ENCODE measurements at regions not wholly inside any gene's neighbourhood (a gene's known extent, or its start where the extent isn't known, plus 50 kb on each side); places are given as distances from the start of the nearest gene placed in this dataset.
A peak's percentile ranks its signal among the peaks of the same experiment; 100 is the strongest.

DNA sequence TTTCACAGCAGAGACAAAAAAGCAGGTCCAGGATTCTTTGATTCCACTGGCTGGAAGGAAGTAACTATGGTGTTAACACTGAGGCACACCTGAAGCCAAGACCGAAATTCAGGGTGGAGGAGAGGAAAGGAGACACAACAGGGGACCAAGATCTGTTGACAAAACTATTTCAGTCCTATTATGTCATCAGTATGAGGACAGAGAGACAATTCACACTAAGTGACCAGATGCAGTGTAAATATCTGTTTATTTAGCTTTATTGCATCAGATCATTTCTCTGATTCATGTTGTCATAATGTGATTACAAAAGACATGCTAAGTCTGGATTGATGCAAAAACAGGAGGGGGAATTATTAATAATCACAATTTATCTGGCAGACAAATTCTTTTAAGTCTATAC is 118.8 kb downstream of the SIPA1L2 start:
- TF ChIP-seq, protein P1, sequence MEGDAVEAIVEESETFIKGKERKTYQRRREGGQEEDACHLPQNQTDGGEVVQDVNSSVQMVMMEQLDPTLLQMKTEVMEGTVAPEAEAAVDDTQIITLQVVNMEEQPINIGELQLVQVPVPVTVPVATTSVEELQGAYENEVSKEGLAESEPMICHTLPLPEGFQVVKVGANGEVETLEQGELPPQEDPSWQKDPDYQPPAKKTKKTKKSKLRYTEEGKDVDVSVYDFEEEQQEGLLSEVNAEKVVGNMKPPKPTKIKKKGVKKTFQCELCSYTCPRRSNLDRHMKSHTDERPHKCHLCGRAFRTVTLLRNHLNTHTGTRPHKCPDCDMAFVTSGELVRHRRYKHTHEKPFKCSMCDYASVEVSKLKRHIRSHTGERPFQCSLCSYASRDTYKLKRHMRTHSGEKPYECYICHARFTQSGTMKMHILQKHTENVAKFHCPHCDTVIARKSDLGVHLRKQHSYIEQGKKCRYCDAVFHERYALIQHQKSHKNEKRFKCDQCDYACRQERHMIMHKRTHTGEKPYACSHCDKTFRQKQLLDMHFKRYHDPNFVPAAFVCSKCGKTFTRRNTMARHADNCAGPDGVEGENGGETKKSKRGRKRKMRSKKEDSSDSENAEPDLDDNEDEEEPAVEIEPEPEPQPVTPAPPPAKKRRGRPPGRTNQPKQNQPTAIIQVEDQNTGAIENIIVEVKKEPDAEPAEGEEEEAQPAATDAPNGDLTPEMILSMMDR (IDR thresholded peaks at IDR 0.05; ENCODE audit: low read depth, low read length), result no peak
- Histone ChIP-seq H3K27me3 (no peaks in the 10 kb centered on the region), H3K9me3 (no peaks in the 10 kb centered on the region), H3K4me3 (ENCODE audit: low read depth, low read length) (no peak overlapping the region), H3K4me1 (peaks cover under 1% of the 10 kb centered on the region), H3K36me3 (no peaks in the 10 kb centered on the region)
- DNase-seq, result no peak

DNA sequence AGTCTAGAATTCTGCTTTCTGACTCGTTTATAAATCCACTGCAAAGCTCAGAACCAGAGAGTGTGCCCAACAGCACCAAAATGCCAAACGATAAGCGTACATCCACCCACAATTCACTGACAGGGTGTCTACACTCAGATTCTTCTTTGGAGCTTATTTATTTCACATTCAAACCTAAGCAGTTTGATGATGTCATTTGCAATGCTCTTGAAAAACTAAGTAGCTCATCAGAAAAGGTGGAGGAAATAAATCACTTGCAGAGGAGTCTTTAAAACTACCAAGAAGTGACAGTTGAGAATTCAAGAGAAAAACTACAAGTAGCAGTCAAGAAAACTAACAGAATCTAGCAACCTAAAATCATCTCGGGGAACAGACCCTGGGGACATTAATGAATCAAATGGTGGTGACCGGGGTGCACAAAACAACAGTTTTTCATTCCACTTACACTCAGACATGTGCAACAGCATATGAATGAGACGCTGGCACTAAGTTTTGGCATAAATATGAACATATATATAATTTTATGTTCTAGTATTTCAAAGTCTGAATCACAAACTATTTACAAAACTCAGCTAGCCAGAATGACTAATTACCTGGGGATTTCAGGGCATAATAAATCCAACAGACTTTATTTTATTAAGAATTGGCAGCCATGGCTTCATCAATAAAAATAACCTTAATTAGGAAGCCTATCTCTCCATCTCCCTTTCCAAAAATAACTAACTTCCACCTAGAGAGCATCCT is 119.4 kb downstream of the SIPA1L2 start:
- no peak overlapping the region for H3K4me3 ChIP-seq (ENCODE audit: low read depth, low read length)
- H3K4me1 ChIP-seq, result no peaks in the 10 kb centered on the region
- DNase-seq, result no peak
- no peaks in the 10 kb centered on the region for H3K27me3 ChIP-seq
- TF ChIP-seq, protein P1 (IDR thresholded peaks at IDR 0.05; ENCODE audit: low read depth, low read length), result no peak
- H3K36me3 ChIP-seq, result no peaks in the 10 kb centered on the region
- no peaks in the 10 kb centered on the region for H3K9me3 ChIP-seq

DNA sequence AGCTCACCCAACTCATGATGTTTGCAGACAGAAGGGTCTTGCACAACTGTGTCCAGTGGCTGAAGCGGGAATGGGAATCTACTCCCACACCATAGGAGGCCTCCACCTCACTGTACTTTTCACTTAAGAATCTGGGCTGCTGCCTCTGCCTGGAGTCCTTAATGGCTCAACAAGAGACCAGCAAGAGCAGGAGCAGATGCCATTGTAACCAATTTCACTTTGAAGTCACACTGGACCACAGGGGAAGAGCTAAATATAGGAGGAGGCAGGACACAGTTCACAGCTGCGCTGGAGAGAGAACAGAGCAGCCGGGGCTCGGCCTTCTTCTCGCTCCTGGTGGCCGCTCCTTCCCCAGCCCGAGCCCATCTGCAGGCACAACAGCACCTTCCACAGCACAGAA is 120.4 kb downstream of the SIPA1L2 start:
- DNase-seq, result no peak
- Histone ChIP-seq H3K36me3 (no peaks in the 10 kb centered on the region), H3K4me1 (no peaks in the 10 kb centered on the region), H3K4me3 (ENCODE audit: low read depth, low read length) (no peak overlapping the region), H3K27me3 (no peaks in the 10 kb centered on the region), H3K9me3 (no peaks in the 10 kb centered on the region)
- TF ChIP-seq, protein P1 (IDR thresholded peaks at IDR 0.05; ENCODE audit: low read depth, low read length), result no peak

DNA sequence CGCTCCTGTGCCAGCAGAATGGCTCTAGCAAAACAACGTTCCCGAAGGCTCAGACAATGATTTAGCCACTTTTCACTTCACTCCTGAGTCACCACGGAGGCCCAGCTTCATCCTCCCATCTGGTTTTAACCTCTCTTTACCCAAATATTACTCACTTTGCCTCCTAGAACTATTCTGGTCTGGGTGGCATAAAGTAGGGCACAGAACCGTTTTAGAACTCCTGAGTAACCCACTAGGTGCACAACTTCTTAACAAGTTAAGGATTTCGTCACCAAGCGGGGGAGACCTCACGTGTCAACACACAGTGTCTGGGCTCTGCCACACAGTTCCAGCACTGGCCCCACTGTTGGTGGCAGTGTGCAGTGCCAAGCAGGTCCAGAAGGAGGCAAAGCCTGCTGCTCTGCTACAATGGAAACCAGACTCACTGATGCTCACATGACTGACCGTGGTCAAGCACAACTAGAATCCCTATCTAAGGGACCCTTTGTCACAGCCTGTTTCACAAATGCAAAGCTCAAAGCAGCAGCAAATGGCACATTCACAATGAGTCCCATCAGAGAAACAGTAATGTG is 121.7 kb downstream of the SIPA1L2 start:
- no peak overlapping the region for H3K4me3 ChIP-seq (ENCODE audit: low read depth, low read length)
- no peaks in the 10 kb centered on the region for H3K9me3 ChIP-seq
- TF ChIP-seq, protein P1 (IDR thresholded peaks at IDR 0.05; ENCODE audit: low read depth, low read length), result peak; percentile 52
- DNase-seq, result peak; percentile 13
- H3K27me3 ChIP-seq, result no peaks in the 10 kb centered on the region
- no peaks in the 10 kb centered on the region for H3K4me1 ChIP-seq
- H3K36me3 ChIP-seq, result no peaks in the 10 kb centered on the region

DNA sequence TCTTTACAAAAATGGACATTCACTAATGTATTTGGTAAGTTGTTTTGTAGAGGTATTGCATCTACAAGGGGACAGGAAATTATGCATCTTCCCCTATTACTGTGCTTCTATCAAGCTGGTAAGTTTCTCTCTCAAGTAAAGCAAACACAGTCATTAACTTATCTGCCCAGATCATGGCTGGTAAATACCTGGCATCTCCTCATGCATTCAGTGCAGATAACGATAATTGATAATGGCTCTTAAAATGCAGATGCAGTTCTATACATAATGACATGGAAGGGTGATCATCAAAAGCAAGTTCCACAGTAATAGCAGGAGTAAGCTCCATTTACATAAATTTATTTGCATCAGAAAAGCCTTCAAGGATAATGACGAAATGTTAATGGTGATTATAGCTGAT is 122.4 kb downstream of the SIPA1L2 start:
- no peak for DNase-seq
- no peak overlapping the region for H3K4me3 ChIP-seq (ENCODE audit: low read depth, low read length)
- TF ChIP-seq, protein P1 (IDR thresholded peaks at IDR 0.05; ENCODE audit: low read depth, low read length), result no peak
- no peaks in the 10 kb centered on the region for H3K4me1 ChIP-seq
- H3K9me3 ChIP-seq, result no peaks in the 10 kb centered on the region
- H3K36me3 ChIP-seq, result no peaks in the 10 kb centered on the region
- no peaks in the 10 kb centered on the region for H3K27me3 ChIP-seq

DNA sequence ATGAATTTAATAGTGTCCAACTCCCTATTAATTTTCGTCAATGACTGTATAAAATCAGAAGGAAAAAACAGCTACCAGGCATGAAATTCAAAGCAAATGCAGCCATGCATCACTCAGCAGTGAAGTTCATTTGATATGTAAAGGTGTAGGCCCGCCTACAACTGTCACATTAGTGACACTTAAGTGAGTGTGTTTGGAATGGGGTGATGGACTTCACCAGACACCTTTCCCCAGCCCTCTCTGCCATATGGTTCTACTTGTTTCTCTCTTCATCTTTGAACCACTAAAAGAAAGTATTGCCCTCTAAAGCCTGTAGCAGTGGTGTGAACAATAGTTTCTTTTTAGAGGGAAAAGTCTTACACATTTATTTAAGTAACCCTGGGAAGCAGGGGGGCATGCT is 124.0 kb downstream of the SIPA1L2 start:
- Histone ChIP-seq H3K36me3 (no peaks in the 10 kb centered on the region), H3K9me3 (no peaks in the 10 kb centered on the region), H3K4me1 (no peaks in the 10 kb centered on the region), H3K4me3 (ENCODE audit: low read depth, low read length) (no peak overlapping the region), H3K27me3 (no peaks in the 10 kb centered on the region)
- no peak for DNase-seq
- TF ChIP-seq, protein P1 (IDR thresholded peaks at IDR 0.05; ENCODE audit: low read depth, low read length), result no peak
